GM18519 (cell line): ENCODE measurements at regions not wholly inside any gene's neighbourhood (a gene's known extent, or its start where the extent isn't known, plus 50 kb on each side); places are given as distances from the start of the nearest gene placed in this dataset.

ENCODE experiments used
- ATAC-seq: cut with Tn5 transposase; IDR thresholded peaks from one replicate; pipeline ENCODE4 v1.9.1; 2021; ENCODE audit warnings: mild to moderate bottlenecking, moderate library complexity; ENCODE audit not compliant: unreplicated experiment, low FRiP score

- ATAC-seq = no peak
Observed at GRCh38 chr10:31261511-31262311, 57.3 kb upstream of the ZEB1 start.

GRCh38 chr10:31262672-31263071, 56.3 kb upstream of the ZEB1 start:
- ATAC-seq = no peak

- ATAC-seq = no peak
Observed at GRCh38 chr10:31263903-31264302, 55.1 kb upstream of the ZEB1 start.

DNA sequence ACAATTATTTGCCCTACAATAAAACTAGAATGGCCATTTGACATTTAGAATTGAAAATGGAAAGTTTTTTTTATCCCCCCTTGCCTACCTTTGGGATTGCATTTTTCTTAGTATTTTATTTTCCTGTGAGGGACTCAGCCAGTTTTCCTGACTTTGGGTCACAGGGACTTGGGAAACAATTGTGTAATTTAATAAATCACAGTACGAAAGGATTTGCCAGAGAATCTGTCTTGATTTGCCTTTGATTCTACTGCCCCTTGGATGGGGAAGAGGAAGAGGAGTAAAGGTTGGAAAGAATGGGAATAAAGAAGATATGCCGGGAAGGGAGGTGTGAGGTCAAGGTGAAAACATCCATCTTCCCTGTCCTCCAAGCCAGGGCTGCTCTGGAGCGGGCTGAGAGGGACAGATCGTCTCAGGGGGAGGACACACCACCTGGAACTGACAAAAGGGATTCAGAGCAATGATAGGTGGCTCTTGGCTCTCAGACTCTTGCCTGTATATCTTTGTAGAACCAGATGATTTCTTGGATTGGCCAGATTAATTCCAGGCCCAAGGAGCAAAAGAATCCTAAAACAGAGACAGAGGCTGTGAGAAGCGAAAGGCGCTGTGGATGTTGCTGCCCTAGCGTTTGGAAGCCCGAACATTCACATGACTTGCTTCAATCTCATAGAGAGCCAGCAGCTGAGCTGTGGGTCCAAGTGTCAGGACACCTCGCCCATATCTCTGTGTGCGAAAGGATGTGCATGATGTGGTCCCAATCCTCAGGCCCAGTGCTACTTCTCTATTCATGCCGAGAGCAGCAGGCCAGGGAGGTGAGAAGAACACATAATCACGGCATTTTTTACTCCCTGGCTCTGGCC, 50.3 kb upstream of the ZEB1 start:
- no peak for ATAC-seq
